Neuronal stem cell (in vitro differentiated cells): ENCODE measurements at regions not wholly inside any gene's neighbourhood (a gene's known extent, or its start where the extent isn't known, plus 50 kb on each side); places are given as distances from the start of the nearest gene placed in this dataset.
"Not testable (repeated sequence)": the region's sequence is repeated elsewhere in the genome, so short reads cannot be mapped to it uniquely, and the experiment has no call there.

Source experiments
- DNase-seq: peaks from one replicate; pipeline ENCODE4 v3.0.0-alpha.2; 2013; ENCODE audit warnings: low spot score
- H2AFZ ChIP-seq: one replicate; pipeline ENCODE4 v1.6.1; 2013; ENCODE audit warnings: mild to moderate bottlenecking, low read length, inconsistent platforms
- H2AK5ac ChIP-seq: 2 replicates; pipeline ENCODE4 v1.6.1; 2013; ENCODE audit warnings: low read depth, mild to moderate bottlenecking, inconsistent platforms, low read length, moderate library complexity, mixed read lengths
- H2BK120ac ChIP-seq: 2 replicates; pipeline ENCODE4 v1.6.1; 2013; ENCODE audit warnings: low read depth, mild to moderate bottlenecking, inconsistent platforms, low read length, moderate library complexity, mixed read lengths
- H2BK12ac ChIP-seq: one replicate; pipeline ENCODE4 v1.6.1; 2013; ENCODE audit warnings: low read length, inconsistent platforms
- H2BK15ac ChIP-seq: 2 replicates; pipeline ENCODE4 v1.6.1; 2013; ENCODE audit warnings: mild to moderate bottlenecking, low read length, inconsistent platforms, mixed read lengths
- H2BK5ac ChIP-seq: one replicate; pipeline ENCODE4 v1.6.1; 2013; ENCODE audit warnings: inconsistent platforms, mild to moderate bottlenecking, low read length, moderate library complexity
- H3K14ac ChIP-seq: one replicate; pipeline ENCODE4 v1.6.1; 2013; ENCODE audit warnings: low read length, inconsistent platforms
- H3K18ac ChIP-seq: 2 replicates; pipeline ENCODE4 v1.6.1; 2013; ENCODE audit warnings: low read length, inconsistent platforms
- H3K23ac ChIP-seq: 2 replicates; pipeline ENCODE4 v1.6.1; 2013; ENCODE audit warnings: low read depth, mild to moderate bottlenecking, mixed read lengths, low read length, inconsistent platforms; ENCODE audit not compliant: poor library complexity
- H3K27ac ChIP-seq: replicated peaks from 3 replicates; pipeline ENCODE4 v1.5.1; 2013; ENCODE audit warnings: low read length, inconsistent platforms
- H3K27me3 ChIP-seq, 3 experiments: 2 replicates each; pipeline ENCODE4 v1.6.1; 2013; ENCODE audit warnings: low read length in 3 of 3, mild to moderate bottlenecking in 2 of 3, inconsistent platforms in 1 of 3, low read depth in 1 of 3, mixed read lengths in 1 of 3, moderate library complexity in 1 of 3; ENCODE audit not compliant: control insufficient read depth in 3 of 3, insufficient read depth in 3 of 3
- H3K36me3 ChIP-seq, 2 donors: replicated peaks in 1 of 2; 2 replicates each; pipeline ENCODE4 v1.6.1; 2013; ENCODE audit warnings: low read length in 2 of 2; ENCODE audit not compliant: control insufficient read depth in 2 of 2, insufficient read depth in 2 of 2
- H3K4ac ChIP-seq: 2 replicates; pipeline ENCODE4 v1.6.1; 2013; ENCODE audit warnings: inconsistent platforms, mild to moderate bottlenecking, low read length, moderate library complexity
- H3K4me1 ChIP-seq, 2 donors: 1 replicate in 1 of 2; 2 replicates in 1 of 2; pipeline ENCODE4 v1.6.1; 2013; ENCODE audit warnings: low read length in 2 of 2, low read depth in 1 of 2; ENCODE audit not compliant: control insufficient read depth in 2 of 2, insufficient read depth in 1 of 2
- H3K4me2 ChIP-seq: one replicate; pipeline ENCODE4 v1.6.1; 2013; ENCODE audit warnings: mild to moderate bottlenecking, low read length, inconsistent platforms; ENCODE audit not compliant: insufficient read depth, poor library complexity, severe bottlenecking
- H3K4me3 ChIP-seq, 2 donors: 2 replicates each; pipeline ENCODE4 v1.5.1; 2013; ENCODE audit warnings: low read length in 2 of 2, mild to moderate bottlenecking in 2 of 2, inconsistent platforms in 1 of 2, moderate library complexity in 1 of 2
- H3K79me1 ChIP-seq: one replicate; pipeline ENCODE4 v1.6.1; 2013; ENCODE audit warnings: low read depth, mild to moderate bottlenecking, inconsistent platforms, low read length, moderate library complexity
- H3K9ac ChIP-seq: one replicate; pipeline ENCODE4 v1.6.1; 2013; ENCODE audit warnings: mild to moderate bottlenecking, low read depth, low read length, inconsistent platforms; ENCODE audit not compliant: poor library complexity
- H3K9me3 ChIP-seq, 2 donors: replicated peaks in 1 of 2; 2 replicates each; pipeline versions ENCODE3 to v1.6.1; 2013; ENCODE audit warnings: low read length in 2 of 2, mild to moderate bottlenecking in 2 of 2, inconsistent platforms in 1 of 2, low read depth in 1 of 2, mixed read lengths in 1 of 2, moderate library complexity in 1 of 2; ENCODE audit not compliant: control insufficient read depth in 2 of 2, insufficient read depth in 1 of 2
- H4K8ac ChIP-seq: one replicate; pipeline ENCODE4 v1.6.1; 2013; ENCODE audit warnings: low read depth, mild to moderate bottlenecking, inconsistent platforms, low read length, moderate library complexity
- H4K91ac ChIP-seq: one replicate; pipeline ENCODE4 v1.6.1; 2013; ENCODE audit warnings: low read length, low read depth, mild to moderate bottlenecking, inconsistent platforms; ENCODE audit not compliant: poor library complexity
- WGBS, 2 donors: extraction: QIAGEN DNeasy Blood & Tissue Kit; methylation state at CpG; one replicate each; pipeline ENCODE4 v1.1.7; 2013; ENCODE audit warnings: missing lambda C conversion rate in 2 of 2, mixed read lengths in 1 of 2; ENCODE audit not compliant: insufficient read length in 2 of 2, insufficient replicate concordance in 1 of 2; ENCODE audit errors: extremely low coverage in 2 of 2; 5-methylcytosine and 5-hydroxymethylcytosine counted together

- H3K4me3 ChIP-seq, DNase-seq, H4K8ac ChIP-seq, H3K27ac ChIP-seq, H2AK5ac ChIP-seq, H2BK15ac ChIP-seq, H2AFZ ChIP-seq, H3K27me3 ChIP-seq, H4K91ac ChIP-seq, H2BK5ac ChIP-seq, H3K4me2 ChIP-seq, H3K23ac ChIP-seq, H3K4ac ChIP-seq, H3K14ac ChIP-seq, H3K79me1 ChIP-seq, H3K18ac ChIP-seq, H3K4me1 ChIP-seq, H3K9me3 ChIP-seq, H2BK12ac ChIP-seq, H3K36me3 ChIP-seq, H3K9ac ChIP-seq, H2BK120ac ChIP-seq: not testable (repeated sequence)
- no CpG with 5 or more reads among the region's 11 CpGs for WGBS, 2 donors
Measured at GRCh38 chr5:106430733-106431132, 1240.0 kb downstream of the EFNA5 start.

GRCh38 chr5:106423109-106423897 is 1247.4 kb downstream of the EFNA5 start:
- Histone ChIP-seq H3K9ac (no peak overlapping the region), H2BK15ac (peak overlapping the region; percentile 38), H4K8ac (no peak overlapping the region), H2BK5ac (no peak overlapping the region), H4K91ac (no peak overlapping the region), H3K79me1 (no peaks in the 10 kb centered on the region), H3K4me1 (no peaks in the 10 kb centered on the region), H3K4me3 (no peak overlapping the region), H3K18ac (peak overlapping the region; percentile 44), H3K27me3 (no peaks in the 10 kb centered on the region), H3K36me3 (no peaks in the 10 kb centered on the region), H3K14ac (peak overlapping the region; percentile 67), H3K23ac (peak overlapping the region; percentile 44), H3K9me3 (peaks cover 2 to 3% of the 10 kb centered on the region in 2 donors), H2BK120ac (no peak overlapping the region), H2AK5ac (peak overlapping the region; percentile 34), H3K4ac (no peak overlapping the region), H3K4me2 (no peak overlapping the region), H2AFZ (no peak overlapping the region), H3K27ac (no peak overlapping the region), H2BK12ac (no peak overlapping the region)
- no peak for DNase-seq
- WGBS, 2 donors = no CpG with 5 or more reads among the region's 8 CpGs

- no peaks in the 10 kb centered on the region for H3K4me1 ChIP-seq
- H3K36me3 ChIP-seq = no peaks in the 10 kb centered on the region
- peaks cover 2 to 3% of the 10 kb centered on the region in 2 donors for H3K9me3 ChIP-seq
- no peak overlapping the region for H4K8ac ChIP-seq
- no peaks in the 10 kb centered on the region for H3K27me3 ChIP-seq
- no peak overlapping the region for H3K27ac ChIP-seq
- no peak overlapping the region for H2BK120ac ChIP-seq
- no peak overlapping the region for H2BK15ac ChIP-seq
- H3K4ac ChIP-seq = no peak overlapping the region
- no peak overlapping the region for H3K18ac ChIP-seq
- H3K9ac ChIP-seq = no peak overlapping the region
- no peak overlapping the region for H3K4me3 ChIP-seq
- H2AFZ ChIP-seq = no peak overlapping the region
- H2BK12ac ChIP-seq = no peak overlapping the region
- no peak overlapping the region for H4K91ac ChIP-seq
- no CpG with 5 or more reads among the region's 4 CpGs for WGBS, 2 donors
- H3K4me2 ChIP-seq = no peak overlapping the region
- DNase-seq = no peak
- no peak overlapping the region for H3K23ac ChIP-seq
- H2BK5ac ChIP-seq = no peak overlapping the region
- no peaks in the 10 kb centered on the region for H3K79me1 ChIP-seq
- no peak overlapping the region for H3K14ac ChIP-seq
- no peak overlapping the region for H2AK5ac ChIP-seq
Measured at GRCh38 chr5:106420102-106420501, 1250.6 kb downstream of the EFNA5 start.

- DNase-seq = no peak
- H2BK5ac ChIP-seq = no peak overlapping the region
- no peak overlapping the region for H3K14ac ChIP-seq
- H3K9me3 ChIP-seq = peaks cover 0 to 3% of the 10 kb centered on the region in 2 donors
- H2AK5ac ChIP-seq = no peak overlapping the region
- no peak overlapping the region for H3K4ac ChIP-seq
- no peak overlapping the region for H3K27ac ChIP-seq
- no peaks in the 10 kb centered on the region for H3K36me3 ChIP-seq
- no peak overlapping the region for H3K4me3 ChIP-seq
- H2BK12ac ChIP-seq = no peak overlapping the region
- H2AFZ ChIP-seq = no peak overlapping the region
- no peaks in the 10 kb centered on the region for H3K27me3 ChIP-seq
- H3K18ac ChIP-seq = no peak overlapping the region
- H4K91ac ChIP-seq = no peak overlapping the region
- H3K79me1 ChIP-seq = no peaks in the 10 kb centered on the region
- no CpG with 5 or more reads among the region's 2 CpGs for WGBS, 2 donors
- H3K9ac ChIP-seq = no peak overlapping the region
- no peaks in the 10 kb centered on the region for H3K4me1 ChIP-seq
- no peak overlapping the region for H4K8ac ChIP-seq
- no peak overlapping the region for H2BK120ac ChIP-seq
- no peak overlapping the region for H2BK15ac ChIP-seq
- H3K23ac ChIP-seq = no peak overlapping the region
- no peak overlapping the region for H3K4me2 ChIP-seq
Measured at GRCh38 chr5:106418196-106418595, 1252.5 kb downstream of the EFNA5 start.
